Mesothelial cell of epicardium (in vitro differentiated cells): ENCODE measurements at regions not wholly inside any gene's neighbourhood (a gene's known extent, or its start where the extent isn't known, plus 50 kb on each side); places are given as distances from the start of the nearest gene placed in this dataset.

ENCODE experiments used
- DNase-seq, 2 experiments: peaks; one replicate each; pipeline ENCODE4 v3.0.0; 2021; ENCODE audit warnings: low spot score in 2 of 2; ENCODE audit not compliant: unreplicated experiment in 2 of 2
- H3K27ac Mint-ChIP-seq: 2 replicates; pipeline ENCODE4 v1.8.0; 2021; ENCODE audit warnings: mixed read lengths
- H3K27me3 Mint-ChIP-seq: 2 replicates; pipeline ENCODE4 v1.8.0; 2021; ENCODE audit warnings: low read depth, mixed read lengths
- H3K36me3 Mint-ChIP-seq: 2 replicates; pipeline ENCODE4 v1.8.0; 2021; ENCODE audit warnings: mixed read lengths
- H3K4me1 Mint-ChIP-seq: 2 replicates; pipeline ENCODE4 v1.8.0; 2021; ENCODE audit warnings: mixed read lengths
- H3K4me3 Mint-ChIP-seq: 2 replicates; pipeline ENCODE4 v1.8.0; 2021; ENCODE audit warnings: mild to moderate bottlenecking, moderate library complexity, mixed read lengths
- H3K9me3 Mint-ChIP-seq: 2 replicates; pipeline ENCODE4 v1.8.0; 2021; ENCODE audit warnings: mixed read lengths
- TF ChIP-seq, protein P1 (sequence below): fragments of 200-600 bp; sonication (generic); IDR thresholded peaks from one replicate; pipeline ENCODE4 v1.5.0; 2021; ENCODE audit warnings: antibody characterized with exemption; ENCODE audit not compliant: unreplicated experiment

DNA sequence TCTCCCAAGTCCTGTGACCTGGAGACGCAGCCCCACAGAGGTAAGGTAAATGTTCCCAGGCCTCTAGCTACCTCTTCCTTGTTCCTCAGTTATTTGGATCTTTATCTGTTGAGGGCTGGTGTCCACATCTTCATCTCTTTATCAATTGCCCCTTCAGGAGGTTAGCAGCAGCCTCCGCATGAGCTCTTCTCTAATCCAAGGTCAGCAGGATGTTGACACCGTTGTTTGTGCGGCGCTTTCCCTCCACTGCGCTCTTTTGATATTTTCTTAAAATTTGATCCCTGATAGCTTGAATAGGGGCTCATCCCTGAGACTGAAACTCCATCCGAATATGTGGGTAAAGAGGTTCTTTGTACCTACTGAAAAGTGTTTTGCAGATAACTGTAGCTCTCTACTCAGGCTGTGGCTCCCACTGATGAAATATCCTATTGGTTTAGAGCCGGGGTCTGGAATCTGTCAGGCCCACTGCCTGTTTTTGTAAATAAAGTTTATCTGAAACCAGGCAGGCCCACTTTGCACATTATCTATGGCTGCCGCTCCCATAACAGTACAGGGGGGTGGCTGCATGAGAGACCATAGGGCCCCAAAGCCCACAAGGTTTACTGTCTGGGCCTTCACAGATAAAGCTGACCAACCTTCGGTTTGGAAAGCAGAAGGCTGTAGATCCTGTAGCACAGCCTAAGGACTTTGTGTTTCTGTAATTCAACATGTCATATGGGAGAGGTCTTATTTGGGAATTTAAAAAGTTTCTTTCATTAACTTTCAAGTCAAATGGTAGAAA is 362.6 kb downstream of the QKI start:
- H3K4me3 Mint-ChIP-seq = no peak overlapping the region
- H3K36me3 Mint-ChIP-seq = no peaks in the 10 kb centered on the region
- H3K27me3 Mint-ChIP-seq = no peaks in the 10 kb centered on the region
- no peaks in the 10 kb centered on the region for H3K9me3 Mint-ChIP-seq
- DNase-seq = no peak
- TF ChIP-seq, protein P1, sequence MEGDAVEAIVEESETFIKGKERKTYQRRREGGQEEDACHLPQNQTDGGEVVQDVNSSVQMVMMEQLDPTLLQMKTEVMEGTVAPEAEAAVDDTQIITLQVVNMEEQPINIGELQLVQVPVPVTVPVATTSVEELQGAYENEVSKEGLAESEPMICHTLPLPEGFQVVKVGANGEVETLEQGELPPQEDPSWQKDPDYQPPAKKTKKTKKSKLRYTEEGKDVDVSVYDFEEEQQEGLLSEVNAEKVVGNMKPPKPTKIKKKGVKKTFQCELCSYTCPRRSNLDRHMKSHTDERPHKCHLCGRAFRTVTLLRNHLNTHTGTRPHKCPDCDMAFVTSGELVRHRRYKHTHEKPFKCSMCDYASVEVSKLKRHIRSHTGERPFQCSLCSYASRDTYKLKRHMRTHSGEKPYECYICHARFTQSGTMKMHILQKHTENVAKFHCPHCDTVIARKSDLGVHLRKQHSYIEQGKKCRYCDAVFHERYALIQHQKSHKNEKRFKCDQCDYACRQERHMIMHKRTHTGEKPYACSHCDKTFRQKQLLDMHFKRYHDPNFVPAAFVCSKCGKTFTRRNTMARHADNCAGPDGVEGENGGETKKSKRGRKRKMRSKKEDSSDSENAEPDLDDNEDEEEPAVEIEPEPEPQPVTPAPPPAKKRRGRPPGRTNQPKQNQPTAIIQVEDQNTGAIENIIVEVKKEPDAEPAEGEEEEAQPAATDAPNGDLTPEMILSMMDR = no peak
- no peak overlapping the region for H3K27ac Mint-ChIP-seq
- peaks cover 8% of the 10 kb centered on the region for H3K4me1 Mint-ChIP-seq

DNA sequence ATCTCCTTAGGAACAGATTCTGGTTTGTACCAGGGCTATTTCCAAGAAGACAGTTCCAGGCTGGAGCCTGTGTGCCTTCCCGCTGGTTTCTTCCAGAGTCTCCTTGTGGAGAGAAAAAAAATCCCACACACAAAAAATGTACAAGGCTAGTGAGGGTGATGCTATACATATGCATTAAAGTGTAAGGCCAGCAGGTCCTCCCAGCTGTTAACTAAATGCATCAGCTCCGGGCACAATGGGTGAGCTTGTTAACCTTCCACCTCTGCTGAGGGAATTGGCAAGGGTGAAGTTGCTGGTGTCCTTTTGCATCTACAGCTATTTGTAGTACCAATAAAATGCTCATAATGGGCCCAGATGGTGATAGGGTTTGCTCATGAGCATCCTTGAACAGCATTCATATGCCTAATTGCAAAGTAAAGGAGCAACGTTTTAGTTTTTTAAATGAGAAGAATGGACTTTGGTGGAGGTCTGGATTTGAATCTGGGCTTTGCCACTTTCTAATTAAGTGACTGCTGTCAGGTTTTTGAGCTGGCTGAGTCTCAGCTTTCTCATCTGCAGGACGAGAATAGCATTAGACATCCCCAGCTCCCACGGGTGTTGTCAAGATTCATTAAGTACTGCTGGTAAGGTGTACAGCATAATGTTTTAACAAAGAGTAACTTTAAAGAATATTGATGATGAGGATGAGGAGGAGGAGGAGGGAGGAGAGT is 361.8 kb downstream of the QKI start:
- TF ChIP-seq, protein P1 = no peak
- Mint-ChIP-seq H3K4me1 (peaks cover 8% of the 10 kb centered on the region), H3K9me3 (no peaks in the 10 kb centered on the region), H3K4me3 (no peak overlapping the region), H3K27me3 (no peaks in the 10 kb centered on the region), H3K36me3 (no peaks in the 10 kb centered on the region), H3K27ac (no peak overlapping the region)
- DNase-seq = no peak

DNA sequence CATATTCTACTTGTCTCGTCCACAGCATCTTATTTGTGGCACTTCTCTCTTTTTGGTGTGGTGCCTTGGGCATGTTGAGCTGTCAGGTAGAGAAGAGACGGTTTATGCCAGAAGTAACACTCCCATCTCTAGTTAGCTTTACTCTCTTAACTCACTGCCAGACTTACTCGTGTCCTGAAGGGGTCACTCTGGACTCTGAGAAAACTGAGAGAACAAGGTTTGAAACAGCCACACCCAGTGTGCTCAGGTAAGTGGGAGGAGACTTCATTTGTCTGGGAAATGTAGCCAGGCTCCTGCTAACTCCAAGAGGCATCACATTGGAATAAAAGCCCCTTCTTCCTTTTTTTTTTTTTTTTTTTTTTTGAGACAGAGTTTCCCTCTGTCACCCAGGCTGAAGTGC is 360.8 kb downstream of the QKI start:
- TF ChIP-seq, protein P1 = no peak
- H3K36me3 Mint-ChIP-seq = no peaks in the 10 kb centered on the region
- no peaks in the 10 kb centered on the region for H3K9me3 Mint-ChIP-seq
- H3K27me3 Mint-ChIP-seq = no peaks in the 10 kb centered on the region
- peaks cover 8% of the 10 kb centered on the region for H3K4me1 Mint-ChIP-seq
- H3K27ac Mint-ChIP-seq = no peak overlapping the region
- H3K4me3 Mint-ChIP-seq = no peak overlapping the region
- no peak for DNase-seq

DNA sequence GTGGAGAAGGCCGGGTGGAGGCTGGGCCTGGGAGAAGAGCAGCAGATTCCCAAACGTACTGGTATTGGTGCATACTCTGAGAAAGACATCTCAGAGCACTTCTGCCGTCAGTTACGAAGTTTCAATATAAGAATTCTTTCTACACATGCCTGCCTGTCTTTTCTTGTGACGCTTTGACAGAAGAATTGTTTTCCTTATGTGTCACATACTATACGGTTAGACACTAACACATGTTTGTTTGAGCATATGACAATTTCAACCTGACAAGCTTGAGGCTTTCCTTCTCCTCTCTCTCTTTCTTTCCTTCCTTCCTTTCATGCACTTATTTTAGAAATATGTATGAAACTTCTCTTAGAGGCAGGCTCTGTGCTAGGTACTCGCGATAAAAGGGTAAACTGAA is 360.0 kb downstream of the QKI start:
- H3K27ac Mint-ChIP-seq = no peak overlapping the region
- H3K9me3 Mint-ChIP-seq = peaks cover 3% of the 10 kb centered on the region
- TF ChIP-seq, protein P1 = no peak
- no peak for DNase-seq
- H3K4me1 Mint-ChIP-seq = peaks cover 5% of the 10 kb centered on the region
- no peaks in the 10 kb centered on the region for H3K27me3 Mint-ChIP-seq
- no peaks in the 10 kb centered on the region for H3K36me3 Mint-ChIP-seq
- H3K4me3 Mint-ChIP-seq = no peak overlapping the region

DNA sequence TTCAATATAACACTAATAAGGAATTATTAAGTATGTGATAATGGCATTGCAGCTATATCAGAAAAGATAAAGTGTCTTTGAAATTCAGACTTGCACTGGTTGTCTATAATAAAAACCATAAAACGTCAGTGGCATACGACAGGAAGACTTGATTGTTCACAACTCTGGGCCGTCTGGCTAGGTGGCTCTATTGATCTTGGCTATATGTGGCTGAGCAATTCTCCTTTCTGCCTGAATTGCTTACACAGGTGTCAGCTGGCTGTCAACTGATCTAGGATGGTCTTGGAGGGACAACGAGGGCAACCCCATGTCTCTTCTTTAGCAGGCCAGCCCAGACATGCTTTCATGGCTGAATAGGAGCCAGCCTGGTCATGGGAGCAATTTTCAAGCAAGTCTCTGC is 359.1 kb downstream of the QKI start:
- H3K4me1 Mint-ChIP-seq = peaks cover 3% of the 10 kb centered on the region
- TF ChIP-seq, protein P1 = no peak
- H3K27ac Mint-ChIP-seq = no peak overlapping the region

More for the DNA sequence above, 359.1 kb downstream of the QKI start:
- H3K9me3 Mint-ChIP-seq = peaks cover 11% of the 10 kb centered on the region
- H3K4me3 Mint-ChIP-seq = no peak overlapping the region
- no peaks in the 10 kb centered on the region for H3K27me3 Mint-ChIP-seq
- no peak for DNase-seq
- peaks cover 2% of the 10 kb centered on the region for H3K36me3 Mint-ChIP-seq
